Endothelial cell (in vitro differentiated cells): ENCODE measurements at regions not wholly inside any gene's neighbourhood (a gene's known extent, or its start where the extent isn't known, plus 50 kb on each side); places are given as distances from the start of the nearest gene placed in this dataset.

ENCODE experiments used
- DNase-seq: peaks from one replicate; pipeline ENCODE4 v3.0.0; 2021; ENCODE audit warnings: low spot score
- H3K27ac Mint-ChIP-seq: one replicate; pipeline ENCODE4 v1.8.0; 2021; ENCODE audit warnings: mixed read lengths, inconsistent platforms; ENCODE audit not compliant: unreplicated experiment
- H3K27me3 Mint-ChIP-seq: one replicate; pipeline ENCODE4 v1.8.0; 2021; ENCODE audit warnings: mild to moderate bottlenecking, moderate library complexity, mixed read lengths, inconsistent platforms; ENCODE audit not compliant: unreplicated experiment
- H3K36me3 Mint-ChIP-seq: one replicate; pipeline ENCODE4 v1.8.0; 2021; ENCODE audit warnings: mild to moderate bottlenecking, low read depth, mixed read lengths, inconsistent platforms; ENCODE audit not compliant: unreplicated experiment
- H3K4me1 Mint-ChIP-seq: one replicate; pipeline ENCODE4 v1.8.0; 2021; ENCODE audit warnings: mild to moderate bottlenecking, mixed read lengths, inconsistent platforms; ENCODE audit not compliant: unreplicated experiment
- H3K4me3 Mint-ChIP-seq: one replicate; pipeline ENCODE4 v1.8.0; 2021; ENCODE audit warnings: mild to moderate bottlenecking, mixed read lengths, inconsistent platforms; ENCODE audit not compliant: unreplicated experiment
- H3K9me3 Mint-ChIP-seq: one replicate; pipeline ENCODE4 v1.8.0; 2021; ENCODE audit warnings: mixed read lengths, inconsistent platforms; ENCODE audit not compliant: unreplicated experiment
- CTCF ChIP-seq: fragments of 200-600 bp; sonication (generic); IDR thresholded peaks from one replicate; pipeline ENCODE4 v1.5.0; 2021; ENCODE audit warnings: antibody characterized with exemption; ENCODE audit not compliant: unreplicated experiment

GRCh38 chr4:140238351-140239056 is 84.5 kb upstream of the MAML3 start:
- DNase-seq, result no peak
- TF ChIP-seq CTCF, result no peak
- Mint-ChIP-seq H3K4me3 (no peak overlapping the region), H3K4me1 (peaks cover 53% of the 10 kb centered on the region), H3K36me3 (no peaks in the 10 kb centered on the region), H3K27me3 (peaks cover 1% of the 10 kb centered on the region), H3K27ac (peak overlapping the region; percentile 85), H3K9me3 (no peaks in the 10 kb centered on the region)

- Mint-ChIP-seq H3K27me3 (no peaks in the 10 kb centered on the region), H3K4me3 (peak overlapping the region; percentile 59), H3K9me3 (no peaks in the 10 kb centered on the region), H3K27ac (peak overlapping the region; percentile 85), H3K36me3 (no peaks in the 10 kb centered on the region), H3K4me1 (peaks cover 46% of the 10 kb centered on the region)
- DNase-seq, result peak; percentile 57
- TF ChIP-seq CTCF, result no peak
These were observed 83.8 kb upstream of the MAML3 start for GRCh38 chr4:140237616-140238350.

GRCh38 chr4:140236654-140237169 is 82.7 kb upstream of the MAML3 start:
- Mint-ChIP-seq H3K9me3 (no peaks in the 10 kb centered on the region), H3K4me1 (peaks cover 35% of the 10 kb centered on the region), H3K27ac (peak overlapping the region; percentile 2), H3K27me3 (peaks cover 1% of the 10 kb centered on the region), H3K4me3 (no peak overlapping the region), H3K36me3 (no peaks in the 10 kb centered on the region)
- no peak for DNase-seq
- no peak for TF ChIP-seq CTCF

- TF ChIP-seq CTCF, result no peak
- H3K4me1 Mint-ChIP-seq, result peaks cover 32% of the 10 kb centered on the region
- no peak for DNase-seq
- no peak overlapping the region for H3K4me3 Mint-ChIP-seq
- H3K27me3 Mint-ChIP-seq, result peaks cover 1% of the 10 kb centered on the region
- no peaks in the 10 kb centered on the region for H3K36me3 Mint-ChIP-seq
- no peak overlapping the region for H3K27ac Mint-ChIP-seq
- no peaks in the 10 kb centered on the region for H3K9me3 Mint-ChIP-seq
These were observed 80.7 kb upstream of the MAML3 start for GRCh38 chr4:140234697-140235060.
